NB4 (cell line): ENCODE measurements at regions not wholly inside any gene's neighbourhood (a gene's known extent, or its start where the extent isn't known, plus 50 kb on each side); places are given as distances from the start of the nearest gene placed in this dataset.

Experiments used
- CTCF ChIP-seq: IDR thresholded peaks from one replicate; pipeline ENCODE4 v1.5.1; 2012; ENCODE audit warnings: low read depth, low read length
- MAX ChIP-seq: IDR thresholded peaks from 2 replicates; pipeline ENCODE4 v1.6.1; 2011; ENCODE audit warnings: low read depth, low read length
- MYC ChIP-seq: IDR thresholded peaks from 2 replicates; pipeline ENCODE4 v1.6.1; 2011; ENCODE audit warnings: low read depth, low read length

GRCh38 chr10:10811562-10811961 is 206.1 kb upstream of the CELF2 start:
- no peak for TF ChIP-seq CTCF
- no peak for TF ChIP-seq MAX
- TF ChIP-seq MYC, result no peak
